SK-N-MC (cell line): ENCODE measurements at regions not wholly inside any gene's neighbourhood (a gene's known extent, or its start where the extent isn't known, plus 50 kb on each side); places are given as distances from the start of the nearest gene placed in this dataset.

ENCODE experiments used
- EZH2 ChIP-seq: fragments of 200-600 bp; sonication (generic); IDR thresholded peaks from one replicate; pipeline ENCODE4 v1.6.1; 2017; ENCODE audit warnings: antibody characterized with exemption
- POLR2AphosphoS5 ChIP-seq: IDR thresholded peaks from 2 replicates; pipeline ENCODE4 v1.6.1; 2012; ENCODE audit warnings: mild to moderate bottlenecking, low read depth, low read length, borderline replicate concordance

DNA sequence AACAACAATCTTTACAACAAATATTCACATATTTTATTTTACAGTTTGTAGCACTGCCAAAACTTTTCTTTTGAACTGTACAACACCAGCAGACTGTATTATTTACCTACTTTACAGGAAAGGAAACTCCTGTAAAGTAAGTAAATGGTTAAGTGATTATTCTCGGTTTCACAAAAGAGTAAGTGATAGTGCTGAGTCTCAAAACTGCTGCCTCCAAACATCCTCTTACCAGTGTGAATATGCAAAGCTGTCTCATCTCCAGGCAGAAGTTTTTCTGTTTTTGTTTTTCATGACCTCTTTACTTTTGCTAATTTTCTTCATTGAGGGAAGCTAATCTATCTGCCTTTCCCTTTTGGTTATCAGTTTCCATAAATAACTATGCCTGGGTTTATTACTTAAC is 286.7 kb downstream of the SRGAP2C start:
- TF ChIP-seq EZH2 = no peak
- no peak for TF ChIP-seq POLR2AphosphoS5
